GM18858 (cell line): ENCODE measurements at regions not wholly inside any gene's neighbourhood (a gene's known extent, or its start where the extent isn't known, plus 50 kb on each side); places are given as distances from the start of the nearest gene placed in this dataset.
"Not testable (repeated sequence)": the region's sequence is repeated elsewhere in the genome, so short reads cannot be mapped to it uniquely, and the experiment has no call there.

Experiments
- ATAC-seq: cut with Tn5 transposase; IDR thresholded peaks from one replicate; pipeline ENCODE4 v1.9.1; 2021; ENCODE audit not compliant: unreplicated experiment

- ATAC-seq: no peak
These were observed 127.2 kb upstream of the IER5L start for GRCh38 chr9:129305246-129305645.

GRCh38 chr9:129301941-129302340, 123.9 kb upstream of the IER5L start:
- ATAC-seq: no peak

DNA sequence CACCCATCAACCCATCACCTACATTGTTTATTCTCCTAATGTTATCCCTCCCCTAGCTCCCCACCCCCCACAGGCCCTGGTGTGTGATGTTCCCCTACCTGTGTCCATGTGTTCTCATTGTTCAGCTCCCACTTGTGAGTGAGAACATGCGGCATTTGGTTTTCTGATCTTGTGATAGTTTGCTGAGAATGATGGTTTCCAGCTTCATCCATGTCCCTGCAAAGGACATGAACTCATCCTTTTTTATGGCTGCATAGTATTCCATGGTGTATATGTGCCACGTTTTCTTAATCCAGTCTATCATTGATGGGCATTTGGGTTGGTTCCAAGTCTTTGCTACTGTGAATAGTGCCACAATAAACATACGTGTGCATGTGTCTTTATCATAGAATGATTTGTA, 118.1 kb upstream of the IER5L start:
- ATAC-seq: not testable (repeated sequence)

GRCh38 chr9:129291041-129291501, 113.0 kb upstream of the IER5L start:
- ATAC-seq: no peak

GRCh38 chr9:129290606-129291005, 112.5 kb upstream of the IER5L start:
- no peak for ATAC-seq

GRCh38 chr9:129289883-129290282, 111.8 kb upstream of the IER5L start:
- no peak for ATAC-seq

GRCh38 chr9:129289131-129289731, 111.2 kb upstream of the IER5L start:
- ATAC-seq: no peak

DNA sequence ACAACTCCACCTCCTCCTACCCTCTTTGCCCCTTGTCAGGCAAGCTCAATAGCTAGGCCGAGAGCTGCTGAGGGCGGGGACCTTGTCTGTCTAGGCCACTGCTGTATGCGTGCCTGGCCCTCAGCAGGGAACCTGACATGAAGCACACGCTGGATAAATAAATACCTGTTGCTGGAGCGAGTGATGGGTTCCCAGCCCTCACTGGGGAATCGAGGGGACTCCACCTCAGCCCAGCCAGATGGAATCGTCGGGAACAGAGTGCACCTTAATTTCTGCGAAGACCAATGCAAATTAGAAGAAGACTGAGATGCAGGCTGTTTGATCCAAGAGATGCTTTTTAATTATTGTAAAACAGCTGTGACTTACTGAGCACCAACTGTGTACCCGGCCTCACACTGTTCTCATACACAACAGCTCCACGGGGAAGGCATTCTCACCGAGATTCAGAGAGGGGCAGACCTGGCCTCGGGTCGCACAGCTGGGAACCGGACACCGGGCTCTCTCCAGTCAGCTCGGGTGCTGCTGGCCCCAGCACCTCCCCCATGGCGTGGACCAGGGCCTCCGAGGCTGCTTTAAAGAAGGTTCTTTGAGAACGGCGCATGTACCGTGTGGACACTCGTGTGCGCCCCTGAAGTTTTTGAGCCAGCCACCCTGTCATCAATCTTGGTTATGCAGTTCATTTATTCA, 109.7 kb upstream of the IER5L start:
- no peak for ATAC-seq

- ATAC-seq: no peak
These were observed 108.1 kb upstream of the IER5L start for GRCh38 chr9:129285979-129286772.

DNA sequence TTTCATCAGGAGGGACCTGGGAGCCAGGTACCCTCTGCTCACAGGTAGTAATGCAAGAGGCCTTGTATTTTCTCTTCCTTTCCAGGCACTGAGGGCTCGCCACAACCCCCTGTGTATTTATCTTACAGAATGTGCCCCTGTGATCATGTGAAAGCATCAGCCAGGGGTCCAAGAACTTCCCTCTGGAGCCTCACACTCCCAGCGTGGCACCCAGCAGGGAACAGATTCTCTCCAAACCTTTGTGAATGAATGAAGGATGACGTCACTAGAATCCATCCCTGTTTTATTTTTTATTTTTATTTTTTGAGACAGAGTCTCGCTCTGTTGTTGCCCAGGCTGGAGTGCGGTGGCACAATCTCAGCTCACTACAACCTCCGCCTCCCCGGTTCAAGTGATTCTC, 107.3 kb upstream of the IER5L start:
- no peak for ATAC-seq

DNA sequence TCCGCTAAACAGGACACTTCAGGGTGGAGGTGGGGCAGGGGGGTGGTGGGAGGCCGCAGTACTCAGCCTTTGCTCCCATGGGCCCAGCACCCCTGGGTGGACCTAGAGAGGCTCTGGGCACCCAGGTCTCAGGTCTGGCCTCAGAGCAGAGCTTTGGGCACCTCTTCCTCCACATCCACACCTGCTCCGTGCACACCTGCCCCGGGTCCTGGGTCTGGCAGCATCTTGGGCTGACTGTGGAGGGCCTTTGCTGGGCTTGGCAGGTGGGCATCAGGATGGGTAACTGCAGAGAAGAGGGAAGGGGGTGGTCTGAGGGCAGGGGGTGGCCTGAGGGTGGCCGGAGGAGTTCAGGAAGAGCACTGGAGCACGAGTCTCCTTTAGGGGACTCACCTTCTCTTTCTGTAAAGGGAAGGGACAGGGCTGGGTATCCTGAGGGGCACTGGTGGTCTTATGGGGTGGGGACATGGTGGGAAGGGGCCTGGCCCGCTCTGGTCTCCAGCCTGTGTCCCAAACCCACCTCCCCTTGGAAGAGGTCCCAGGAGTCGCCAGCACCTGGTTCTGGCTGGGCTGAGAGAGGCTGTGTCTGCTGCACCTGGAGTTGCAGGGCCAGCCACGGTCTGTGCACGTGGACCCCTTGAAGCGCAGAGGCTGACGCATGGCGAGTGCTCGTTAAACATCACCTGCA, 106.7 kb upstream of the IER5L start:
- ATAC-seq: no peak

GRCh38 chr9:129283705-129284606, 105.9 kb upstream of the IER5L start:
- ATAC-seq: no peak

DNA sequence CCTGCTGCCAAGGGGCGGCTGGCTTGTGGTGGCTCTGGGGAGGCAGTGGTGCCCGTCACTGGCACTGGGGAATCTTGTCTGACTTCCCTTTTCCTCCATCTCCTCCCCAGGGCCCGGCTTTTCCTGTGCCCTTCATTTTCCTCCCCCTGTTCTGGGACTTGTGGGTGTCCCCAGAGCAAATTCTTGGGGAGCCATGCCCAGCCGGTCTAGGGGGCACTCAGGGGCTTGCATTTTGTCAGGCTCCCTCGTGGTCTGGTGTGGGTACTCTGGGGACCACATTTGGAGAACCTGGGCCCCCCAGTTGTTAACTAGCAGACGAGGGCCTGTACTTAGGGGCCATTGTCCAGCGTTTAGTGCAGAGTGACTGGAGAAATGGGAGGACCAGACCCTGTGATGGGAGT, 105.2 kb upstream of the IER5L start:
- ATAC-seq: no peak

- ATAC-seq: no peak
These were observed 104.7 kb upstream of the IER5L start for GRCh38 chr9:129282731-129283211.

DNA sequence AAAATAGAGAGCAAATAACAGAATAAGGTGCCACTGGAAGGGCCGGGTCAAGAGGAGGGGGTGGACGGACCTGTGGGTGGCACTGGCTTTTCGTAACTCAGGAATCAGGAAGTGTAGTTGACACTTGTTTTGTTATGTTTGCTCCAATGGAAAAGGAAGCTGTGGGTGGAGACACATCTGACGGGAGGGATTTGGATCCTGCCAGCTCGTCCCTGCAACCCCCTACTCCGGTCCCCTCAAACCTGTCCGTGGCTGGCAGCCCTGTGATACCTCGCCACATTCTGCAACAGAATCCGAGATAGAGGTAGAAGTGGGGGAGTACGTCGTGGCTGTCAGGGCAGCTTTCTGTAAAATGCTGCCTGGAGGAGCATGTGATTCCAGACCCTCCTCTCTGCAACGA, 104.2 kb upstream of the IER5L start:
- no peak for ATAC-seq

- ATAC-seq: no peak
These were observed 103.6 kb upstream of the IER5L start for GRCh38 chr9:129281506-129282145.

GRCh38 chr9:129280623-129281271, 102.7 kb upstream of the IER5L start:
- ATAC-seq: no peak

DNA sequence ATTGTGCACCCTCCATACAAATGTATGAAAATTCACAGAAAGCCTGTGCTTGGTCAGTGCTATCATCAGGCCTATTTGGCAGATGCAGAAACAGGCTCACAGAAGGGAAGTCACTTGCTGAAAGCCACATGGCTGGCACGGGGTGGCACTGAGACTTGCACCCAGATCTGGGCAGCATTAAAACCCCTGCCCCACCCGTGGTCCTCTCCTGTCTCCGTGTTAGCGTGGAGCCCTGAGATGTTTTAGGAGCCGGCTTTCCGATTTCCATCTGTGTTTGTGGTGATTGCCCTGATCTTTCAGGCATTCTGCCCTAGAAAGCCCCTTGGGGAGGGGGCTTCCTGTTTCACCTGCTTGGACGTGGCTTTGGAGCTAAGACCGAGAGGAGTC, 102.2 kb upstream of the IER5L start:
- ATAC-seq: no peak
